ENCODE measurements at regions not wholly inside any gene's neighbourhood (a gene's known extent, or its start where the extent isn't known, plus 50 kb on each side); places are given as distances from the start of the nearest gene placed in this dataset.

- TF ChIP-seq CTCF (IDR thresholded peaks at IDR 0.05) (no peak), POLR2AphosphoS5 (IDR thresholded peaks at IDR 0.05) (no peak), EP300 (IDR thresholded peaks at IDR 0.05) (no peak), POLR2A (IDR thresholded peaks at IDR 0.05) (no peak)
These were observed 60.9 kb downstream of the SOWAHC start for GRCh38 chr2:109674894-109675534.

All from sigmoid colon (tissue), 4 donors.